Neural cell (in vitro differentiated cells): ENCODE measurements at regions not wholly inside any gene's neighbourhood (a gene's known extent, or its start where the extent isn't known, plus 50 kb on each side); places are given as distances from the start of the nearest gene placed in this dataset.

Experiments used
- CTCF ChIP-seq: fragments of 450-650 bp; IDR thresholded peaks from 2 replicates; pipeline ENCODE4 v1.5.1; 2014; ENCODE audit warnings: antibody characterized with exemption, mild to moderate bottlenecking, moderate library complexity; ENCODE audit not compliant: poor library complexity, severe bottlenecking
- EP300 ChIP-seq: fragments of 450-650 bp; conservative IDR thresholded peaks from 2 replicates; pipeline ENCODE4 v1.6.1; 2014; ENCODE audit warnings: antibody characterized with exemption, mild to moderate bottlenecking, moderate library complexity; ENCODE audit not compliant: poor library complexity, severe bottlenecking
- EZH2 ChIP-seq: fragments of 200-600, 300-800 bp; shearing (Covaris generic), sonication (generic); IDR thresholded peaks from 2 replicates; pipeline ENCODE4 v1.6.1; 2014; ENCODE audit warnings: antibody characterized with exemption, low read length, borderline replicate concordance, mild to moderate bottlenecking; ENCODE audit not compliant: insufficient read depth, poor library complexity, severe bottlenecking
- MXI1 ChIP-seq: fragments of 450-650 bp; conservative IDR thresholded peaks from 2 replicates; pipeline ENCODE4 v1.6.1; 2014; ENCODE audit warnings: antibody characterized with exemption, mild to moderate bottlenecking; ENCODE audit not compliant: poor library complexity, severe bottlenecking
- POLR2AphosphoS5 ChIP-seq: IDR thresholded peaks from 2 replicates; pipeline ENCODE4 v1.6.1; 2012
- RAD21 ChIP-seq: fragments of 450-650 bp; conservative IDR thresholded peaks from 2 replicates; pipeline ENCODE4 v1.6.1; 2014; ENCODE audit warnings: antibody characterized with exemption, mild to moderate bottlenecking, moderate library complexity
- REST ChIP-seq: IDR thresholded peaks from 2 replicates; pipeline ENCODE4 v1.6.1; 2012; ENCODE audit warnings: borderline replicate concordance
- SMC3 ChIP-seq: fragments of 450-650 bp; conservative IDR thresholded peaks from 2 replicates; pipeline ENCODE4 v1.6.1; 2014; ENCODE audit warnings: antibody characterized with exemption, mild to moderate bottlenecking, moderate library complexity; ENCODE audit not compliant: poor library complexity
- TAF1 ChIP-seq: IDR thresholded peaks from 2 replicates; pipeline ENCODE4 v1.6.1; 2012; ENCODE audit warnings: low read depth

- TF ChIP-seq CTCF, result no peak
- no peak for TF ChIP-seq EP300
- no peak for TF ChIP-seq REST
- TF ChIP-seq MXI1, result no peak
- TF ChIP-seq EZH2, result no peak
- no peak for TF ChIP-seq TAF1
- no peak for TF ChIP-seq SMC3
- TF ChIP-seq RAD21, result no peak
- no peak for TF ChIP-seq POLR2AphosphoS5
Observed at GRCh38 chr6:84976526-84977362, 212.3 kb upstream of the TBX18 start.
